Panc1 (cell line): ENCODE measurements at regions not wholly inside any gene's neighbourhood (a gene's known extent, or its start where the extent isn't known, plus 50 kb on each side); places are given as distances from the start of the nearest gene placed in this dataset.

Source experiments
- ATAC-seq: fragments of 200-7000 bp; cut with Tn5 transposase; 2 replicates; pipeline ENCODE4 v1.9.1; 2020; ENCODE audit warnings: mild to moderate bottlenecking, moderate library complexity
- BruUV-seq: library from RNA; stranded (reverse); fragments of 400-500 nt; replicated peaks from 2 replicates; lab custom pipeline; 2021; lab: Mats Ljungman, UMichigan
- CTCF ChIA-PET: fragments of 300-600 bp; sonication (Branson Sonifier 250); formaldehyde crosslinking; loops from one replicate; lab custom pipeline; 2022; ENCODE audit warnings: antibody characterized with exemption; lab: Charles Lee
- POLR2A ChIA-PET: fragments of 300-600 bp; sonication (Branson Sonifier 250); formaldehyde crosslinking; loops from one replicate; lab custom pipeline; 2022; ENCODE audit warnings: antibody characterized with exemption; lab: Charles Lee
- DNase-seq: peaks from one replicate; pipeline ENCODE4 v3.0.0-alpha.2; 2010; ENCODE audit warnings: low read depth, low spot score
- H3K27ac ChIP-seq: 2 replicates; pipeline ENCODE4 v1.5.1; 2011; ENCODE audit warnings: mild to moderate bottlenecking, low read length, inconsistent platforms
- H3K27me3 ChIP-seq: fragments of 200-500 bp; sonication (Bioruptor generic); 2 replicates; pipeline ENCODE4 v1.6.0; 2014; ENCODE audit warnings: low read length, inconsistent platforms; ENCODE audit not compliant: control insufficient read depth, insufficient read depth
- H3K36me3 ChIP-seq: fragments of 200-500 bp; sonication (Bioruptor generic); 2 replicates; pipeline ENCODE4 v1.5.1; 2014; ENCODE audit warnings: inconsistent platforms, mild to moderate bottlenecking, low read length, moderate library complexity; ENCODE audit not compliant: control insufficient read depth, insufficient read depth
- H3K4me1 ChIP-seq: 2 replicates; pipeline ENCODE4 v1.5.1; 2011; ENCODE audit warnings: inconsistent platforms, mild to moderate bottlenecking, low read length, moderate library complexity; ENCODE audit not compliant: control insufficient read depth, insufficient read depth
- H3K4me3 ChIP-seq, 2 experiments: 2 replicates each; pipeline ENCODE4 v1.5.1; 2011 to 2012; ENCODE audit warnings: low read depth in 2 of 2, low read length in 2 of 2, mild to moderate bottlenecking in 2 of 2, inconsistent platforms in 1 of 2, moderate library complexity in 1 of 2
- H3K9me3 ChIP-seq: fragments of 200-500 bp; sonication (Bioruptor generic); 2 replicates; pipeline ENCODE4 v1.5.1; 2014; ENCODE audit warnings: low read depth, mild to moderate bottlenecking, inconsistent platforms, low read length, moderate library complexity; ENCODE audit not compliant: control insufficient read depth, insufficient read depth
- POLR2AphosphoS5 ChIP-seq: IDR thresholded peaks from 2 replicates; pipeline ENCODE4 v1.6.1; 2012; ENCODE audit warnings: mild to moderate bottlenecking, low read depth, low read length, moderate library complexity
- REST ChIP-seq, 2 experiments: IDR thresholded peaks; 2 replicates each; pipeline ENCODE4 v1.6.1; 2011 to 2012; ENCODE audit warnings: low read depth in 2 of 2, control low read depth in 1 of 2, low read length in 1 of 2, mild to moderate bottlenecking in 1 of 2, moderate library complexity in 1 of 2; ENCODE audit not compliant: insufficient read depth in 1 of 2
- SIN3A ChIP-seq: IDR thresholded peaks from 2 replicates; pipeline ENCODE4 v1.6.1; 2012; ENCODE audit warnings: low read depth, mild to moderate bottlenecking, low read length, moderate library complexity, borderline replicate concordance; ENCODE audit not compliant: insufficient read depth
- TCF7L2 ChIP-seq: IDR thresholded peaks from 2 replicates; pipeline ENCODE4 v1.6.1; 2011; ENCODE audit warnings: mild to moderate bottlenecking, low read depth, low read length, inconsistent platforms
- in situ Hi-C: cut with HindIII; loops from 2 replicates; pipeline ENCODE4 v1.10.0; 2016; ENCODE audit warnings: low sequenced_read_pairs, low pct_unique_long_range_greater_than_20kb
- intact Hi-C: fragments of 100-400 bp; cut with micrococcal nuclease; formaldehyde crosslinking; loops from one replicate; pipeline ENCODE4 v1.10.0; 2022; ENCODE audit not compliant: unreplicated experiment
- TF ChIP-seq, protein P1 (sequence below): fragments of 450-650 bp; IDR thresholded peaks from 2 replicates; pipeline ENCODE4 v1.5.1; 2017; ENCODE audit warnings: mild to moderate bottlenecking

DNA sequence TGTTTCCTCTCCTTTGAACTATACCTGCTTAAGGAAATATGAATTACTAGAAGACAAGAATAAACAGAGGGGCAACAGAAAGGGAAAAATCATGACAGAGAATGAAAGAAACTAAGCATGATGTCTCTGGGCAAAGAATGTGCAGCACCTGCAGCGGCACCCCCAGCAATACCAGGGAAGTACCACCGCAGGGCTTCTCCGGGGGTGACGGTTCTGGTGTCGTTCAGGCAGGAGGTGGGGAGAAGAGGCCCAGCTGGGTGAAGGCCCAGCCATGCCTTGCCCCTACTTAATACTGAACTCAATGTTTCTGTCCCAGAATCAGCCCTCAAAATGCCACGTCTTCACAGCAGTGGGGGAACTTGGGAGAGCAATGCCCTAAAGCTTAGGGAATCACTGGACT lies 337.6 kb downstream of the CDC14C start:
- H3K4me1 ChIP-seq, result no peaks in the 10 kb centered on the region
- in situ Hi-C loops (no loop called here), intact Hi-C loops (no loop called here)
- BruUV-seq, result no TSS peak
- no peaks in the 10 kb centered on the region for H3K9me3 ChIP-seq
- no peak overlapping the region for H3K4me3 ChIP-seq
- ATAC-seq (no peak), DNase-seq (no peak)
- H3K36me3 ChIP-seq, result no peaks in the 10 kb centered on the region
- TF ChIP-seq TCF7L2, result no peak
- TF ChIP-seq REST (IDR thresholded peaks at IDR 0.05; ENCODE audit: insufficient read depth in 1 of 2, low read depth in 2 of 2, low read length in 1 of 2), result no peak
- TF ChIP-seq POLR2AphosphoS5, result no peak
- no peak for TF ChIP-seq SIN3A
- TF ChIP-seq, protein P1, sequence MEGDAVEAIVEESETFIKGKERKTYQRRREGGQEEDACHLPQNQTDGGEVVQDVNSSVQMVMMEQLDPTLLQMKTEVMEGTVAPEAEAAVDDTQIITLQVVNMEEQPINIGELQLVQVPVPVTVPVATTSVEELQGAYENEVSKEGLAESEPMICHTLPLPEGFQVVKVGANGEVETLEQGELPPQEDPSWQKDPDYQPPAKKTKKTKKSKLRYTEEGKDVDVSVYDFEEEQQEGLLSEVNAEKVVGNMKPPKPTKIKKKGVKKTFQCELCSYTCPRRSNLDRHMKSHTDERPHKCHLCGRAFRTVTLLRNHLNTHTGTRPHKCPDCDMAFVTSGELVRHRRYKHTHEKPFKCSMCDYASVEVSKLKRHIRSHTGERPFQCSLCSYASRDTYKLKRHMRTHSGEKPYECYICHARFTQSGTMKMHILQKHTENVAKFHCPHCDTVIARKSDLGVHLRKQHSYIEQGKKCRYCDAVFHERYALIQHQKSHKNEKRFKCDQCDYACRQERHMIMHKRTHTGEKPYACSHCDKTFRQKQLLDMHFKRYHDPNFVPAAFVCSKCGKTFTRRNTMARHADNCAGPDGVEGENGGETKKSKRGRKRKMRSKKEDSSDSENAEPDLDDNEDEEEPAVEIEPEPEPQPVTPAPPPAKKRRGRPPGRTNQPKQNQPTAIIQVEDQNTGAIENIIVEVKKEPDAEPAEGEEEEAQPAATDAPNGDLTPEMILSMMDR, result no peak
- no peaks in the 10 kb centered on the region for H3K27me3 ChIP-seq
- ChIA-PET POLR2A (no interaction called here), CTCF (no interaction called here)
- no peak overlapping the region for H3K27ac ChIP-seq

- TF ChIP-seq SIN3A, result no peak
- no peak for TF ChIP-seq POLR2AphosphoS5
- TF ChIP-seq, protein P1, result no peak
- no peak for TF ChIP-seq TCF7L2
- TF ChIP-seq REST (IDR thresholded peaks at IDR 0.05; ENCODE audit: insufficient read depth in 1 of 2, low read depth in 2 of 2, low read length in 1 of 2), result no peak
- intact Hi-C loops, result no loop called here
- no peak for DNase-seq
- ChIA-PET CTCF (no interaction called here), POLR2A (no interaction called here)
- no peaks in the 10 kb centered on the region for H3K9me3 ChIP-seq
- ATAC-seq, result no peak
- no peak overlapping the region for H3K27ac ChIP-seq
- in situ Hi-C loops, result no loop called here
- H3K36me3 ChIP-seq, result no peaks in the 10 kb centered on the region
- BruUV-seq, result no TSS peak
- H3K27me3 ChIP-seq, result no peaks in the 10 kb centered on the region
- H3K4me3 ChIP-seq, result no peak overlapping the region
- H3K4me1 ChIP-seq, result no peaks in the 10 kb centered on the region
Observed at GRCh38 chr7:49264530-49264929, 340.2 kb downstream of the CDC14C start.
